Suprapubic skin (tissue), 4 donors: ENCODE measurements at regions not wholly inside any gene's neighbourhood (a gene's known extent, or its start where the extent isn't known, plus 50 kb on each side); places are given as distances from the start of the nearest gene placed in this dataset.
"Not testable (repeated sequence)": the region's sequence is repeated elsewhere in the genome, so short reads cannot be mapped to it uniquely, and the experiment has no call there.

Source experiments
- DNase-seq, 2 donors: peaks; one replicate each; pipeline ENCODE4 v3.0.0-alpha.2; 2019; ENCODE audit warnings: low spot score in 2 of 2
- H3K27ac ChIP-seq: fragments of 200-600 bp; sonication (generic); one replicate; pipeline ENCODE4 v1.5.1; 2019
- H3K27me3 ChIP-seq: fragments of 200-600 bp; sonication (generic); one replicate; pipeline ENCODE4 v1.5.1; 2019
- H3K36me3 ChIP-seq: fragments of 200-600 bp; sonication (generic); one replicate; pipeline ENCODE4 v1.5.1; 2019
- H3K4me1 ChIP-seq: fragments of 200-600 bp; sonication (generic); one replicate; pipeline ENCODE4 v1.5.1; 2019
- H3K4me3 ChIP-seq: fragments of 200-600 bp; sonication (generic); one replicate; pipeline ENCODE4 v1.5.1; 2019; ENCODE audit warnings: mild to moderate bottlenecking
- H3K9me3 ChIP-seq: fragments of 200-600 bp; sonication (generic); one replicate; pipeline ENCODE4 v1.5.1; 2019
- WGBS: methylation state at CpG from one replicate; pipeline ENCODE4 v1.1.5; 2018; 5-methylcytosine and 5-hydroxymethylcytosine counted together

- not testable (repeated sequence) for H3K36me3 ChIP-seq, H3K27ac ChIP-seq, DNase-seq, H3K27me3 ChIP-seq, H3K9me3 ChIP-seq, H3K4me1 ChIP-seq
- H3K4me3 ChIP-seq, result peak overlapping the region; percentile 44
- 2% methylated on average over 19 of the region's 25 CpGs for WGBS
Observed at GRCh38 chr1:148049115-148049496, 103.0 kb downstream of the NBPF11 start.

- H3K4me1 ChIP-seq, DNase-seq, H3K27me3 ChIP-seq, H3K9me3 ChIP-seq, H3K36me3 ChIP-seq, H3K27ac ChIP-seq: not testable (repeated sequence)
- no CpG with 5 or more reads among the region's 51 CpGs for WGBS
- peak overlapping the region; percentile 44 for H3K4me3 ChIP-seq
Observed at GRCh38 chr1:148048423-148049114, 103.5 kb downstream of the NBPF11 start.

GRCh38 chr1:148045872-148046271, 106.2 kb downstream of the NBPF11 start:
- WGBS, result 95% methylated on average over 3 of the region's 4 CpGs

GRCh38 chr1:148044495-148044894, 107.6 kb downstream of the NBPF11 start:
- not testable (repeated sequence) for H3K4me3 ChIP-seq, DNase-seq, H3K9me3 ChIP-seq, H3K36me3 ChIP-seq, H3K4me1 ChIP-seq, H3K27ac ChIP-seq, H3K27me3 ChIP-seq
- WGBS, result 44% methylated on average over 6 of the region's 6 CpGs

More at GRCh38 chr1:148045872-148046271, 106.2 kb downstream of the NBPF11 start:
- H3K27me3 ChIP-seq, H3K4me3 ChIP-seq, DNase-seq, H3K4me1 ChIP-seq, H3K9me3 ChIP-seq, H3K27ac ChIP-seq, H3K36me3 ChIP-seq: not testable (repeated sequence)
